Colonic mucosa (tissue), 4 donors: ENCODE measurements at regions not wholly inside any gene's neighbourhood (a gene's known extent, or its start where the extent isn't known, plus 50 kb on each side); places are given as distances from the start of the nearest gene placed in this dataset.

Experiments used
- DNase-seq: peaks from one replicate; pipeline ENCODE4 v3.0.0-alpha.2; 2020
- H3K27ac ChIP-seq: fragments of 200-600 bp; one replicate; pipeline ENCODE4 v1.8.0; 2021
- H3K27me3 ChIP-seq: fragments of 200-600 bp; one replicate; pipeline ENCODE4 v1.8.0; 2021
- H3K36me3 ChIP-seq: fragments of 200-600 bp; one replicate; pipeline ENCODE4 v1.8.0; 2021
- H3K4me1 ChIP-seq: fragments of 200-600 bp; one replicate; pipeline ENCODE4 v1.8.0; 2021; ENCODE audit warnings: mild to moderate bottlenecking
- H3K4me3 ChIP-seq: fragments of 200-600 bp; one replicate; pipeline ENCODE4 v1.8.0; 2021
- H3K9ac ChIP-seq, 2 donors: one replicate each; pipeline ENCODE4 v1.7.0; 2013; ENCODE audit warnings: control low read depth in 2 of 2, low read depth in 2 of 2, low read length in 2 of 2
- H3K9me3 ChIP-seq: fragments of 200-600 bp; one replicate; pipeline ENCODE4 v1.8.0; 2021
- CTCF ChIP-seq: fragments of 200-600 bp; IDR thresholded peaks from one replicate; pipeline ENCODE4 v1.8.0; 2022; ENCODE audit warnings: antibody characterized with exemption, mild to moderate bottlenecking
- intact Hi-C: fragments of 100-400 bp; cut with DNase I; formaldehyde crosslinking; loops from one replicate; pipeline ENCODE4 v1.14.1; 2022
- donor health status: healthy.
- donor health status: DM: no; HTN: no; CAD: no.
- donor health status: DM: no; HTN: no; CAD: no.

- H3K27ac ChIP-seq: no peak overlapping the region
- intact Hi-C loops: no loop called here
- TF ChIP-seq CTCF: no peak
- no peak overlapping the region for H3K9ac ChIP-seq
- H3K4me3 ChIP-seq: no peak overlapping the region
- DNase-seq: no peak
- H3K4me1 ChIP-seq: no peaks in the 10 kb centered on the region
- no peaks in the 10 kb centered on the region for H3K36me3 ChIP-seq
- no peaks in the 10 kb centered on the region for H3K9me3 ChIP-seq
- no peaks in the 10 kb centered on the region for H3K27me3 ChIP-seq
Observed at GRCh38 chr1:234778221-234779159, 168.5 kb upstream of the IRF2BP2 start.

- Histone ChIP-seq H3K27me3 (no peaks in the 10 kb centered on the region), H3K27ac (no peak overlapping the region), H3K36me3 (no peaks in the 10 kb centered on the region), H3K4me3 (no peak overlapping the region), H3K9ac (no peak overlapping the region), H3K4me1 (no peaks in the 10 kb centered on the region), H3K9me3 (no peaks in the 10 kb centered on the region)
- DNase-seq: no peak
- intact Hi-C loops: no loop called here
- no peak for TF ChIP-seq CTCF
Observed at GRCh38 chr1:234777856-234778220, 167.9 kb upstream of the IRF2BP2 start.

GRCh38 chr1:234776876-234777855 lies 167.2 kb upstream of the IRF2BP2 start:
- no peak overlapping the region for H3K9ac ChIP-seq
- no peak for TF ChIP-seq CTCF
- H3K27me3 ChIP-seq: no peaks in the 10 kb centered on the region
- H3K27ac ChIP-seq: no peak overlapping the region
- H3K9me3 ChIP-seq: no peaks in the 10 kb centered on the region
- no peak overlapping the region for H3K4me3 ChIP-seq
- intact Hi-C loops: no loop called here
- no peaks in the 10 kb centered on the region for H3K36me3 ChIP-seq
- H3K4me1 ChIP-seq: no peaks in the 10 kb centered on the region
- DNase-seq: no peak

- no peaks in the 10 kb centered on the region for H3K9me3 ChIP-seq
- no peak overlapping the region for H3K27ac ChIP-seq
- H3K4me3 ChIP-seq: no peak overlapping the region
- TF ChIP-seq CTCF: no peak
- H3K27me3 ChIP-seq: no peaks in the 10 kb centered on the region
- intact Hi-C loops: no loop called here
- DNase-seq: no peak
- no peaks in the 10 kb centered on the region for H3K36me3 ChIP-seq
- peaks cover 3% of the 10 kb centered on the region for H3K4me1 ChIP-seq
- no peak overlapping the region for H3K9ac ChIP-seq
Observed at GRCh38 chr1:234776256-234776875, 166.4 kb upstream of the IRF2BP2 start.
